A673 (cell line): ENCODE measurements at regions not wholly inside any gene's neighbourhood (a gene's known extent, or its start where the extent isn't known, plus 50 kb on each side); places are given as distances from the start of the nearest gene placed in this dataset.

Source experiments
- BruUV-seq: library from RNA; stranded (reverse); fragments of 400-500 nt; replicated peaks from 2 replicates; lab custom pipeline; 2021; lab: Mats Ljungman, UMichigan
- CTCF ChIA-PET: fragments of 300-600 bp; sonication (Branson Sonifier 250); formaldehyde crosslinking; loops from one replicate; lab custom pipeline; 2022; ENCODE audit warnings: antibody characterized with exemption; lab: Charles Lee
- POLR2A ChIA-PET: fragments of 300-600 bp; sonication (Branson Sonifier 250); formaldehyde crosslinking; loops from one replicate; lab custom pipeline; 2022; ENCODE audit warnings: antibody characterized with exemption; ENCODE audit not compliant: low non-redundant PET; lab: Charles Lee
- DNase-seq: peaks from one replicate; pipeline ENCODE4 v3.0.0-alpha.2; 2015; ENCODE audit warnings: low spot score
- H3K27ac ChIP-seq: fragments of 200-600 bp; sonication (generic); 2 replicates; pipeline ENCODE4 v1.5.1; 2016; ENCODE audit warnings: mixed run types, low read depth, mild to moderate bottlenecking, mixed read lengths, antibody characterized with exemption, low read length; ENCODE audit not compliant: poor library complexity, severe bottlenecking
- H3K27me3 ChIP-seq: fragments of 200-600 bp; sonication (generic); replicated peaks from 2 replicates; pipeline ENCODE4 v1.6.1; 2017; ENCODE audit warnings: mixed run types, low read depth, mild to moderate bottlenecking, mixed read lengths, antibody characterized with exemption, low read length; ENCODE audit not compliant: insufficient read depth, poor library complexity
- H3K36me3 ChIP-seq: fragments of 200-600 bp; sonication (generic); 2 replicates; pipeline ENCODE4 v1.6.1; 2016; ENCODE audit warnings: mixed run types, mild to moderate bottlenecking, mixed read lengths, antibody characterized with exemption, low read length; ENCODE audit not compliant: insufficient read depth, poor library complexity, severe bottlenecking
- H3K4me1 ChIP-seq: fragments of 200-600 bp; sonication (generic); 2 replicates; pipeline ENCODE4 v1.6.1; 2017; ENCODE audit warnings: mixed run types, mild to moderate bottlenecking, mixed read lengths, antibody characterized with exemption, low read length; ENCODE audit not compliant: insufficient read depth, poor library complexity, severe bottlenecking
- H3K4me3 ChIP-seq: fragments of 200-600 bp; sonication (generic); 2 replicates; pipeline ENCODE4 v1.5.1; 2016; ENCODE audit warnings: low read depth, mixed run types, mild to moderate bottlenecking, mixed read lengths, low read length; ENCODE audit not compliant: poor library complexity, severe bottlenecking
- H3K9me3 ChIP-seq: fragments of 200-600 bp; sonication (generic); 2 replicates; pipeline ENCODE4 v1.6.1; 2016; ENCODE audit warnings: mixed run types, low read depth, mild to moderate bottlenecking, mixed read lengths, antibody characterized with exemption, low read length; ENCODE audit not compliant: poor library complexity, severe bottlenecking
- EZH2 ChIP-seq: fragments of 200-600 bp; sonication (generic); IDR thresholded peaks from 2 replicates; pipeline ENCODE4 v1.6.1; 2017; ENCODE audit warnings: borderline replicate concordance, low read depth, mild to moderate bottlenecking, mixed read lengths, antibody characterized with exemption, low read length; ENCODE audit not compliant: poor library complexity, severe bottlenecking
- intact Hi-C: fragments of 100-400 bp; cut with micrococcal nuclease; formaldehyde crosslinking; loops from one replicate; pipeline ENCODE4 v1.10.0; 2022; ENCODE audit not compliant: unreplicated experiment
- TF ChIP-seq, protein P1 (sequence below): fragments of 300-800, 200-600 bp; sonication (generic); conservative IDR thresholded peaks from 2 replicates; pipeline ENCODE4 v1.5.1; 2017; ENCODE audit warnings: low read depth, mild to moderate bottlenecking, antibody characterized with exemption, low read length, moderate library complexity, mixed read lengths

DNA sequence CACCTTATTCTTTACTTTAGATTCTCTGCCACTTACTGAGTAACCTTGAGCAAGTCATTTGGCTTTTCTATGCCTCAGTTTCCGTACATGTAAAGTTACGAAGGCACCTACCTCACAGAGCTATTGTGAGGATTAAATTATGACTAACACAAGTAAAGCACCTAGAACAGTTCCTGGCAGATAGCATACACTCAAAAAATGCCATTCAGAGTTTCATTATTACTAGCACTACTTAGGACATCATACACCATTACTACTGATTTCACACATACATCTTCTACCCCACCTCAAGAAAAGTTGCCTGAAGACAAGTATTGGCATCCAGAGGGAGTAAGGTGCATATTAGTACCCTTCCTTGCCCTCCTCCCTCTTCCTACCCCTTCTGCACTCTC, 107.8 kb downstream of the OGFRL1 start:
- Histone ChIP-seq H3K4me3 (no peak overlapping the region), H3K4me1 (peaks cover 8% of the 10 kb centered on the region), H3K27ac (no peak overlapping the region), H3K36me3 (no peaks in the 10 kb centered on the region), H3K27me3 (no peaks in the 10 kb centered on the region), H3K9me3 (no peaks in the 10 kb centered on the region)
- ChIA-PET POLR2A (no interaction called here), CTCF (no interaction called here)
- no TSS peak for BruUV-seq
- TF ChIP-seq, protein P1, sequence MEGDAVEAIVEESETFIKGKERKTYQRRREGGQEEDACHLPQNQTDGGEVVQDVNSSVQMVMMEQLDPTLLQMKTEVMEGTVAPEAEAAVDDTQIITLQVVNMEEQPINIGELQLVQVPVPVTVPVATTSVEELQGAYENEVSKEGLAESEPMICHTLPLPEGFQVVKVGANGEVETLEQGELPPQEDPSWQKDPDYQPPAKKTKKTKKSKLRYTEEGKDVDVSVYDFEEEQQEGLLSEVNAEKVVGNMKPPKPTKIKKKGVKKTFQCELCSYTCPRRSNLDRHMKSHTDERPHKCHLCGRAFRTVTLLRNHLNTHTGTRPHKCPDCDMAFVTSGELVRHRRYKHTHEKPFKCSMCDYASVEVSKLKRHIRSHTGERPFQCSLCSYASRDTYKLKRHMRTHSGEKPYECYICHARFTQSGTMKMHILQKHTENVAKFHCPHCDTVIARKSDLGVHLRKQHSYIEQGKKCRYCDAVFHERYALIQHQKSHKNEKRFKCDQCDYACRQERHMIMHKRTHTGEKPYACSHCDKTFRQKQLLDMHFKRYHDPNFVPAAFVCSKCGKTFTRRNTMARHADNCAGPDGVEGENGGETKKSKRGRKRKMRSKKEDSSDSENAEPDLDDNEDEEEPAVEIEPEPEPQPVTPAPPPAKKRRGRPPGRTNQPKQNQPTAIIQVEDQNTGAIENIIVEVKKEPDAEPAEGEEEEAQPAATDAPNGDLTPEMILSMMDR, result no peak
- DNase-seq, result no peak
- intact Hi-C loops, result no loop called here

DNA sequence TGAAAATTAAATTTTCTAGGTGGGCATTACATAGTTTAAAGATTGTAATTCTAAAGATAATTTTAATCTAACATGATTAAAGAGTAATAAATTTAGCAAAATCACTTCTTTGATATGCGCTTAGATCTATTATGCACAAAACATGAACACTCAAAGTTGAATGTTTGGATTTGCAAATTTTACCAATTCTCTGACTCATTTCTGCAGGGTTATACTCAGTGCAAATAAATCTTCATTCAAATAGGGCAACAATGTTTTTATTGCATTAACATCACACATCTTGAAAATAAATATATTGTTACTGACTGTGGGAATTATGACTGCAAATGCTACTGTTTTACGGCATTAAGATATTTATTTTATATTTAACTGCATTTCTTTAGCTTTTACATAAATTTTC, 110.7 kb downstream of the OGFRL1 start:
- intact Hi-C loops, result no loop called here
- Histone ChIP-seq H3K4me3 (no peak overlapping the region), H3K27me3 (no peaks in the 10 kb centered on the region), H3K36me3 (no peaks in the 10 kb centered on the region), H3K27ac (no peak overlapping the region), H3K9me3 (no peaks in the 10 kb centered on the region), H3K4me1 (no peaks in the 10 kb centered on the region)
- no peak for DNase-seq
- TF ChIP-seq, protein P1, result no peak
- TF ChIP-seq EZH2, result no peak
- ChIA-PET POLR2A (no interaction called here), CTCF (no interaction called here)
- BruUV-seq, result no TSS peak

DNA sequence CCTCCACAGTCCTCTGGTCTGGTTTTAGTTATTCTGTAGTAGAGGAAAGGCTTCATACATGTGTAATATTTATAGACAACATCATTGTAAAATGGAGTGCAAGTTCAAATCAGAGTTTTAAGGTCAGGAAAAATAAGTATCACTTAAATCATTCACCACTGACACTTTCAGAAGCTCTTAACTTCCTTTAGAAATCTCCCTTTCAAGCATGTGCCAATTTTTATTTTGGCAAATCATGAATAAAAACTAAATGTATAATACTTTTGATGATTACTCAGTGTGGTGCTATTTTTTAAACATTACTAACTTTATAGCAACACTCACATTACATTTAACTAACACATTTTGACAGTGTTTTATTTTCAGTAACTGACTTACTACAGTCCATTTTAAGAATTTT, 112.2 kb downstream of the OGFRL1 start:
- H3K36me3 ChIP-seq, result no peaks in the 10 kb centered on the region
- no TSS peak for BruUV-seq
- H3K9me3 ChIP-seq, result no peaks in the 10 kb centered on the region
- intact Hi-C loops, result no loop called here
- ChIA-PET POLR2A (no interaction called here), CTCF (no interaction called here)
- H3K27ac ChIP-seq, result no peak overlapping the region
- H3K4me3 ChIP-seq, result no peak overlapping the region
- DNase-seq, result no peak
- no peaks in the 10 kb centered on the region for H3K27me3 ChIP-seq
- TF ChIP-seq, protein P1, result no peak
- no peak for TF ChIP-seq EZH2
- H3K4me1 ChIP-seq, result peaks cover 4% of the 10 kb centered on the region
